Common myeloid progenitor, CD34-positive (primary cell): ENCODE measurements at regions not wholly inside any gene's neighbourhood (a gene's known extent, or its start where the extent isn't known, plus 50 kb on each side); places are given as distances from the start of the nearest gene placed in this dataset.

ENCODE experiments used
- CTCF ChIA-PET: fragments of 350-600 bp; sonication (Branson Sonifier 250); formaldehyde crosslinking; loops from one replicate; lab custom pipeline; 2021; ENCODE audit warnings: antibody characterized with exemption; lab: Charles Lee
- POLR2A ChIA-PET: fragments of 350-600 bp; sonication (Branson Sonifier 250); formaldehyde crosslinking; loops from one replicate; lab custom pipeline; 2021; ENCODE audit warnings: antibody characterized with exemption; lab: Charles Lee
- DNase-seq, 3 donors: peaks; one replicate each; pipeline versions ENCODE4 v3.0.0 to v3.0.0-alpha.2; 2013
- H3K27ac ChIP-seq, 2 experiments: 1 replicate in 1 of 2; 2 replicates in 1 of 2; pipeline ENCODE4 v1.7.0; 2013; ENCODE audit warnings: inconsistent platforms in 2 of 2, low read length in 2 of 2, mild to moderate bottlenecking in 2 of 2, low read depth in 1 of 2, moderate library complexity in 1 of 2; ENCODE audit not compliant: severe bottlenecking in 2 of 2, insufficient read depth in 1 of 2, poor library complexity in 1 of 2
- H3K27me3 ChIP-seq, 5 experiments: replicated peaks in 2 of 5; 1 replicate in 3 of 5; 2 replicates in 2 of 5; pipeline versions ENCODE4 v1.6.1 to v1.7.0; 2013; ENCODE audit warnings: low read length in 4 of 5, mild to moderate bottlenecking in 2 of 5, moderate library complexity in 2 of 5, inconsistent platforms in 1 of 5; ENCODE audit not compliant: insufficient read depth in 5 of 5, control insufficient read depth in 4 of 5
- H3K36me3 ChIP-seq, 4 experiments: 1 replicate in 2 of 4; 2 replicates in 2 of 4; pipeline versions ENCODE4 v1.6.1 to v1.7.0; 2013; ENCODE audit warnings: low read length in 3 of 4, control low read depth in 1 of 4, mild to moderate bottlenecking in 1 of 4; ENCODE audit not compliant: control insufficient read depth in 4 of 4, insufficient read depth in 4 of 4
- H3K4me1 ChIP-seq, 4 experiments: 1 replicate in 3 of 4; 2 replicates in 1 of 4; pipeline versions ENCODE4 v1.6.1 to v1.7.1; 2013; ENCODE audit warnings: low read length in 3 of 4, mild to moderate bottlenecking in 3 of 4, control low read depth in 1 of 4, inconsistent platforms in 1 of 4, moderate library complexity in 1 of 4; ENCODE audit not compliant: control insufficient read depth in 4 of 4, insufficient read depth in 4 of 4; ENCODE audit errors: control extremely low read depth in 1 of 4
- H3K4me3 ChIP-seq, 7 experiments: 1 replicate in 4 of 7; 2 replicates in 3 of 7; pipeline versions ENCODE4 v1.5.1 to v1.7.0; 2013; ENCODE audit warnings: mild to moderate bottlenecking in 7 of 7, low read length in 6 of 7, moderate library complexity in 6 of 7, inconsistent platforms in 2 of 7, low read depth in 2 of 7, control low read depth in 1 of 7; ENCODE audit not compliant: insufficient read depth in 4 of 7, control insufficient read depth in 1 of 7; ENCODE audit errors: extremely low read depth in 1 of 7
- H3K9me3 ChIP-seq, 5 experiments: 1 replicate in 4 of 5; 2 replicates in 1 of 5; pipeline versions ENCODE4 v1.6.1 to v1.7.1; 2013; ENCODE audit warnings: low read length in 4 of 5, mild to moderate bottlenecking in 2 of 5, inconsistent platforms in 1 of 5, low read depth in 1 of 5, moderate library complexity in 1 of 5; ENCODE audit not compliant: control insufficient read depth in 4 of 5, insufficient read depth in 2 of 5; ENCODE audit errors: control extremely low read depth in 1 of 5
- WGBS: methylation state at CpG from one replicate; pipeline ENCODE4 v1.1.5; 2013; ENCODE audit not compliant: insufficient coverage; 5-methylcytosine and 5-hydroxymethylcytosine counted together

GRCh38 chr2:8327371-8328100 is 354.3 kb upstream of the ID2 start:
- Histone ChIP-seq H3K27me3 (no peaks in the 10 kb centered on the region), H3K36me3 (no peaks in the 10 kb centered on the region), H3K4me3 (peak overlapping the region in 1 of 7 experiments; percentile 3), H3K9me3 (no peaks in the 10 kb centered on the region), H3K27ac (peak overlapping the region in 1 of 2 experiments; percentile 6), H3K4me1 (peaks cover 12 to 56% (median 32%) of the 10 kb centered on the region in 4 experiments)
- ChIA-PET CTCF (interaction anchor here (1.2 to 6.0 kb wide), 5 partner anchors 8 to 217 kb away, joined by 3 to 36 read pairs (median 3); no protein-coding TSS in a partner anchor), POLR2A (interaction anchor here (1.7 kb wide), 1 partner anchor 257 kb away, joined by 4 read pairs; no protein-coding TSS in a partner anchor)
- peak in 2 of 3 donors; percentile 37 to 50 for DNase-seq
- 85% methylated on average over 8 of the region's 8 CpGs for WGBS

- DNase-seq, result peak; percentile 84 to 98 (median 97)
- H3K36me3 ChIP-seq, result no peaks in the 10 kb centered on the region
- no peaks in the 10 kb centered on the region for H3K9me3 ChIP-seq
- WGBS, result 4% methylated on average over 4 of the region's 4 CpGs
- H3K27ac ChIP-seq, result peak overlapping the region; percentile 18 to 63
- ChIA-PET POLR2A (interaction anchor here (0.7 to 1.7 kb wide), 2 partner anchors 17 to 256 kb away, joined by 4 read pairs; no protein-coding TSS in a partner anchor), CTCF (interaction anchor here (1.2 to 6.0 kb wide), 4 partner anchors 8 to 217 kb away, joined by 3 to 36 read pairs (median 4); no protein-coding TSS in a partner anchor)
- peaks cover 12 to 58% (median 32%) of the 10 kb centered on the region in 4 experiments for H3K4me1 ChIP-seq
- no peaks in the 10 kb centered on the region for H3K27me3 ChIP-seq
- H3K4me3 ChIP-seq, result peak overlapping the region in 1 of 7 experiments; percentile 10
Measured at GRCh38 chr2:8328217-8328616, 353.6 kb upstream of the ID2 start.

DNA sequence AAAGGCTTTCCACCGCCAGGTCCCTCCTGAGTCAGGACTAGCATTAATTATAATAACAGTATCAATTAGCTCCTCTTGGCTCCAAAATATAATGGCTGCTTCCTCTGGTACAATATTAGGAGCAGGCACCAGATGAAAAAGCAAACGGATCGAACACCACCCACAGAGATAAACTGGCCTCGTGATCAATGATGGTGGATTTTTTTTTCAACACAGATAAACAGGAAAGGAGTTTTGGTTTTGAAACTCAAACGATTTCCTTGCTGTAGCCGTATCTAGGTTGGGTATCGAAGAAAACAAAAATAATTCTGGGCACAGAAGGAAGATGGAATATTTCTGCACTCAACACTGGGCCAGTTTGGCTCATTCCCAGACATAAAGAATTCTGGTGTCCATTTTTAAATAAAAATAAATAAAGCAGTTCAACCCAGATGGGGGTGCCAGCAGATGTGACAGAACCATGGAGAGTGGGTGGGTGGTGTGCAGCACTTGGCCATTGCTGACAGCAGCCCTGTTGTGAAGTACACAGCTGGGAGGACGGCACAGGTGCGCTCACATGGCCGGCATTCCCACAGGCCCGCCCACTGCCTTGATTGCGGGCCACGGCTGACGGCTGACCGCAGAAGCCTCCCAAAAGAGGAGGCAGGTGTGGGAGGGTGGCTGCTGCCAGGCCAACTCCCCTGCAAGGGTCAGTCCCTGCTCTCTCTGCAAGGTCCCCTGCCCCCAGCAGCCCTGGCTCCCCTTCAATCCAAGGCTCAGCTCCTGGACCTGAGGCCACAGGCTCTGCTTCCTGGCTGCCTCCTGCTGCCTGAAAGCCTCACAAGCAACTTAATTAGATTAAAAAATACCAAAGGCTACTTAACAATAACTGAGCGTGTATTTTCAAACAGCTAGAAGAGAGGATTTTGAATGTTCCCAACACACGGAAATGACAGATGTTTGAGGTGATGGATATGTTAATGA is 351.9 kb upstream of the ID2 start:
- Histone ChIP-seq H3K4me3 (peak overlapping the region in 1 of 7 experiments; percentile 29), H3K4me1 (peaks cover 9 to 54% (median 36%) of the 10 kb centered on the region in 4 experiments), H3K9me3 (no peaks in the 10 kb centered on the region), H3K27ac (no peak overlapping the region), H3K27me3 (no peaks in the 10 kb centered on the region), H3K36me3 (no peaks in the 10 kb centered on the region)
- ChIA-PET CTCF (interaction anchor here (0.7 to 1.6 kb wide), 5 partner anchors 11 to 147 kb away, joined by 3 to 5 read pairs (median 3); no protein-coding TSS in a partner anchor), POLR2A (no interaction called here)
- DNase-seq, result peak in 2 of 3 donors; percentile 46 to 49
- WGBS, result 72% methylated on average over 12 of the region's 17 CpGs

DNA sequence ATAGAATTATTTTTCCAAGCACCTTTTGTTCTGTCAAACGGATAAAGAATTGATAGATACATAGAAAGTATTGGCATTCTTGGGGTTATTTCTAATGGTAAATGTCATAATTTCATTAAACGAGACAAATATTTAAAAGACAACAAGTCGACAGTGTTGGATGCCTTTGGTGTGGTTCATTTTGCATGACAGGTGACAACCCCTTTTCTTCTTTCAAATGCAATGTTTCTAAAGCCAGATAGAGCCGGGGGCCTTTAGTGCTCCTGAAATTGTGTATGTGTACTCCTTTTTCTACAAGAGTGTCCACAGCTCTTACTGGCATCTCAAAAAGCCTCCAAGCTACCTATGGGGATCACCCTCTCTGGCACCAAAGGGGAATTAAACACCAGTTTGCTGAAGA is 350.8 kb upstream of the ID2 start:
- Histone ChIP-seq H3K4me1 (peaks cover 2 to 53% (median 40%) of the 10 kb centered on the region in 4 experiments), H3K9me3 (no peaks in the 10 kb centered on the region), H3K27me3 (no peaks in the 10 kb centered on the region), H3K36me3 (no peaks in the 10 kb centered on the region), H3K4me3 (no peak overlapping the region), H3K27ac (no peak overlapping the region)
- ChIA-PET POLR2A (interaction anchor here (0.7 kb wide), 1 partner anchor 91 kb away, joined by 3 read pairs; no protein-coding TSS in a partner anchor), CTCF (interaction anchor here (1.0 to 1.6 kb wide), 3 partner anchors 17 to 102 kb away, joined by 3 read pairs; no protein-coding TSS in a partner anchor)
- DNase-seq, result no peak
- 88% methylated on average over 3 of the region's 4 CpGs for WGBS

- H3K27me3 ChIP-seq, result no peaks in the 10 kb centered on the region
- H3K9me3 ChIP-seq, result no peaks in the 10 kb centered on the region
- no peak overlapping the region for H3K27ac ChIP-seq
- no peak overlapping the region for H3K4me3 ChIP-seq
- ChIA-PET CTCF (interaction anchor here (1.4 to 1.6 kb wide), 2 partner anchors 9 to 19 kb away, joined by 4 to 5 read pairs; no protein-coding TSS in a partner anchor), POLR2A (no interaction called here)
- peaks cover 0 to 48% (median 37%) of the 10 kb centered on the region in 4 experiments for H3K4me1 ChIP-seq
- WGBS, result 91% methylated on average over 6 of the region's 9 CpGs
- peak in 2 of 3 donors; percentile 25 to 38 for DNase-seq
- H3K36me3 ChIP-seq, result no peaks in the 10 kb centered on the region
Measured at GRCh38 chr2:8332646-8333045, 349.2 kb upstream of the ID2 start.

DNA sequence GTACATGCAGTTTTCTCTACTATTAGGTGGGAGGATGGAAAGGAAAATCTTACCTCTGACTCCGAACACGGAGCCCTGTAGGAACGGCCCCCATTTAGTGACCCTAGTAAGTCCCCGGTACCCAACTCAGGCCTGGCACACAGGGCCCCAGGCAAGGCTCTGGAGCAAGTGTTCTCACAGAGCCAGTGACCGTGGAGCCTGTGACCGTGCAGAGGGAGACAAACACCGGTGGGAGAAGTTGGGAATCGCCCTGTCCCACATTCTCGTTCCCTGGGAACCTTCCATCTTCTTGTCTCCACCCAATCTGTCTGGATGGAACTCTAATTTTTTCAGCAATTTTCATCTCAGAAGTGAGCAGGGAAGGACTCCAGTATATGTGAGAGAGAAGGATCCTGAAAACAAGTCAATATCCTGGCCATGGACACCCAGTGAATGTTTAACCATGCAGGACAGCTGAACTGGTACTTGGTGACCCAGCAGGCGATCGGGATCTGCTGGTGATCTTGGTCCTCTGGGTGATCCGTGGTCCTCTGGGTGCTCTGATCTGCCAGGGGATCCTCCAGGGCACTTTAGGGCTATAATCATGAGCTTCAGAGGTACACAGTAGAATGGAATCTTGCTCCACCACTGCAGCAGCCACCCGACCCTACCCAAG is 348.6 kb upstream of the ID2 start:
- CTCF ChIA-PET, result interaction anchor here (1.4 to 1.6 kb wide), 2 partner anchors 8 to 19 kb away, joined by 4 to 5 read pairs; no protein-coding TSS in a partner anchor
- POLR2A ChIA-PET, result no interaction called here
- Histone ChIP-seq H3K4me1 (peaks cover 0 to 42% (median 32%) of the 10 kb centered on the region in 4 experiments), H3K4me3 (no peak overlapping the region), H3K9me3 (no peaks in the 10 kb centered on the region), H3K36me3 (no peaks in the 10 kb centered on the region), H3K27ac (no peak overlapping the region), H3K27me3 (no peaks in the 10 kb centered on the region)
- WGBS, result 99% methylated on average over 9 of the region's 13 CpGs
- no peak for DNase-seq
